ENCODE measurements at regions not wholly inside any gene's neighbourhood (a gene's known extent, or its start where the extent isn't known, plus 50 kb on each side); places are given as distances from the start of the nearest gene placed in this dataset.

DNA sequence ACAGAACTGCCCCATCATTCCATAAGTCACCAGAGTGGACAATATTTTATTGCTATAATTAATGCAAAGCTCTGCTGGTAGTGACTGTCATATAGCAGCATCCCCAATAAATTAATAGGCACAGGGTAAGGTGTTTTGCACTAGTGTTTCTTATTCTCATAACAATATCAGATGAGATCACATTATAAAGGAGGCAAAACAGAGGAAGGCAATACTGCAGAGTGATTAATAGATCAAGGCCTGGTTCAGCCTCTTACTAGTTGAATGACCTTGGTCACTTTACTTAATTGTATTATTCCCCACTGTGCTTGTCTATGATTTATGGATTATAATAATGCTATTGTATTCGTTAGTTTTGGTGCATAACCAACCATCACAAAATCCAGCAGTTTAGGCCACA lies 784.8 kb downstream of the VRK1 start:
- no peak for DNase-seq (ENCODE audit: extremely low spot score)
- no peaks in the 10 kb centered on the region for H3K27me3 ChIP-seq
- H3K27ac ChIP-seq (replicated peaks in 1 of 4) = no peak overlapping the region
- 47% methylated on average over 1 of the region's 1 CpG for WGBS
- H3K4me3 ChIP-seq = no peak overlapping the region
- intact Hi-C loops (cut with DNase I) = no loop called here
- H3K9me3 ChIP-seq = no peaks in the 10 kb centered on the region
- no peak for TF ChIP-seq POLR2A (IDR thresholded peaks at IDR 0.05; ENCODE audit: low read depth)
- TF ChIP-seq, protein P1, sequence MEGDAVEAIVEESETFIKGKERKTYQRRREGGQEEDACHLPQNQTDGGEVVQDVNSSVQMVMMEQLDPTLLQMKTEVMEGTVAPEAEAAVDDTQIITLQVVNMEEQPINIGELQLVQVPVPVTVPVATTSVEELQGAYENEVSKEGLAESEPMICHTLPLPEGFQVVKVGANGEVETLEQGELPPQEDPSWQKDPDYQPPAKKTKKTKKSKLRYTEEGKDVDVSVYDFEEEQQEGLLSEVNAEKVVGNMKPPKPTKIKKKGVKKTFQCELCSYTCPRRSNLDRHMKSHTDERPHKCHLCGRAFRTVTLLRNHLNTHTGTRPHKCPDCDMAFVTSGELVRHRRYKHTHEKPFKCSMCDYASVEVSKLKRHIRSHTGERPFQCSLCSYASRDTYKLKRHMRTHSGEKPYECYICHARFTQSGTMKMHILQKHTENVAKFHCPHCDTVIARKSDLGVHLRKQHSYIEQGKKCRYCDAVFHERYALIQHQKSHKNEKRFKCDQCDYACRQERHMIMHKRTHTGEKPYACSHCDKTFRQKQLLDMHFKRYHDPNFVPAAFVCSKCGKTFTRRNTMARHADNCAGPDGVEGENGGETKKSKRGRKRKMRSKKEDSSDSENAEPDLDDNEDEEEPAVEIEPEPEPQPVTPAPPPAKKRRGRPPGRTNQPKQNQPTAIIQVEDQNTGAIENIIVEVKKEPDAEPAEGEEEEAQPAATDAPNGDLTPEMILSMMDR (IDR thresholded peaks at IDR 0.05) = no peak
- no peak for TF ChIP-seq EP300 (IDR thresholded peaks at IDR 0.05)
- no peak for TF ChIP-seq POLR2AphosphoS5 (IDR thresholded peaks at IDR 0.05)
- no peaks in the 10 kb centered on the region for H3K4me1 ChIP-seq
- no peaks in the 10 kb centered on the region for H3K36me3 ChIP-seq

- 69% methylated on average over 2 of the region's 2 CpGs for WGBS
- no peaks in the 10 kb centered on the region for H3K9me3 ChIP-seq
- no peak overlapping the region for H3K27ac ChIP-seq (replicated peaks in 1 of 4)
- intact Hi-C loops (cut with DNase I) = no loop called here
- DNase-seq (ENCODE audit: extremely low spot score) = peak; percentile 47
- no peaks in the 10 kb centered on the region for H3K27me3 ChIP-seq
- TF ChIP-seq POLR2AphosphoS5 (IDR thresholded peaks at IDR 0.05) = no peak
- TF ChIP-seq, protein P1 (IDR thresholded peaks at IDR 0.05) = no peak
- no peak for TF ChIP-seq POLR2A (IDR thresholded peaks at IDR 0.05; ENCODE audit: low read depth)
- TF ChIP-seq EP300 (IDR thresholded peaks at IDR 0.05) = no peak
- no peaks in the 10 kb centered on the region for H3K36me3 ChIP-seq
- no peaks in the 10 kb centered on the region for H3K4me1 ChIP-seq
- H3K4me3 ChIP-seq = no peak overlapping the region
These were observed 787.3 kb downstream of the VRK1 start for GRCh38 chr14:97584528-97584927.

GRCh38 chr14:97592341-97592980 lies 795.3 kb downstream of the VRK1 start:
- intact Hi-C loops (cut with DNase I) = no loop called here
- H3K4me1 ChIP-seq = no peaks in the 10 kb centered on the region
- no peak for DNase-seq (ENCODE audit: extremely low spot score)
- H3K9me3 ChIP-seq = no peaks in the 10 kb centered on the region
- no peak for TF ChIP-seq POLR2AphosphoS5 (IDR thresholded peaks at IDR 0.05)
- no peak for TF ChIP-seq EP300 (IDR thresholded peaks at IDR 0.05)
- no peak for TF ChIP-seq POLR2A (IDR thresholded peaks at IDR 0.05; ENCODE audit: low read depth)
- TF ChIP-seq, protein P1 (IDR thresholded peaks at IDR 0.05) = no peak
- no peaks in the 10 kb centered on the region for H3K36me3 ChIP-seq
- no peak overlapping the region for H3K4me3 ChIP-seq
- WGBS = 65% methylated on average over 5 of the region's 5 CpGs
- H3K27me3 ChIP-seq = no peaks in the 10 kb centered on the region
- no peak overlapping the region for H3K27ac ChIP-seq (replicated peaks in 1 of 4)

GRCh38 chr14:97594306-97594705 lies 797.1 kb downstream of the VRK1 start:
- H3K27ac ChIP-seq (replicated peaks in 1 of 4) = no peak overlapping the region
- intact Hi-C loops (cut with DNase I) = no loop called here
- WGBS = 76% methylated on average over 1 of the region's 1 CpG
- H3K9me3 ChIP-seq = no peaks in the 10 kb centered on the region
- no peaks in the 10 kb centered on the region for H3K36me3 ChIP-seq
- TF ChIP-seq, protein P1 (IDR thresholded peaks at IDR 0.05) = no peak
- TF ChIP-seq EP300 (IDR thresholded peaks at IDR 0.05) (no peak), POLR2AphosphoS5 (IDR thresholded peaks at IDR 0.05) (no peak), POLR2A (IDR thresholded peaks at IDR 0.05; ENCODE audit: low read depth) (no peak)
- H3K27me3 ChIP-seq = no peaks in the 10 kb centered on the region
- no peaks in the 10 kb centered on the region for H3K4me1 ChIP-seq
- peak; percentile 57 for DNase-seq (ENCODE audit: extremely low spot score)
- no peak overlapping the region for H3K4me3 ChIP-seq
